IMR-90 (cell line): ENCODE measurements at regions not wholly inside any gene's neighbourhood (a gene's known extent, or its start where the extent isn't known, plus 50 kb on each side); places are given as distances from the start of the nearest gene placed in this dataset.

Source experiments
- ATAC-seq: fragments of 200-7000 bp; cut with Tn5 transposase; 2 replicates; pipeline ENCODE4 v1.9.1; 2020; ENCODE audit warnings: low read depth, mild to moderate bottlenecking, moderate library complexity
- BruUV-seq: library from RNA; stranded (reverse); fragments of 400-500 nt; replicated peaks from 2 replicates; lab custom pipeline; 2021; lab: Mats Ljungman, UMichigan
- CTCF ChIA-PET: fragments of 300-600 bp; formaldehyde crosslinking; extraction: SDS; loops from one replicate; lab custom pipeline; 2021; ENCODE audit warnings: antibody characterized with exemption; lab: Yijun Ruan, JAX
- POLR2A ChIA-PET: fragments of 300-600 bp; sonication (Branson Sonifier 250); formaldehyde crosslinking; loops from one replicate; lab custom pipeline; 2022; ENCODE audit warnings: antibody characterized with exemption; ENCODE audit not compliant: unreplicated experiment; lab: Charles Lee
- DNase-seq: peaks from one replicate; pipeline ENCODE4 v3.0.0; 2013
- H2AFZ ChIP-seq: replicated peaks from 2 replicates; pipeline ENCODE3; 2013; ENCODE audit warnings: low read length, mild to moderate bottlenecking; ENCODE audit not compliant: poor library complexity
- H2AK5ac ChIP-seq: 2 replicates; pipeline ENCODE4 v1.6.1; 2013; ENCODE audit warnings: low read depth, low read length, inconsistent platforms
- H2AK9ac ChIP-seq: replicated peaks from 2 replicates; pipeline ENCODE3; 2013; ENCODE audit warnings: mild to moderate bottlenecking, low read depth, low read length, moderate library complexity; ENCODE audit not compliant: poor library complexity
- H2BK120ac ChIP-seq: 2 replicates; pipeline ENCODE4 v1.6.1; 2013; ENCODE audit warnings: low read depth, low read length, inconsistent platforms
- H2BK15ac ChIP-seq: 3 replicates; pipeline ENCODE4 v1.6.1; 2013; ENCODE audit warnings: low read depth, low read length, inconsistent platforms
- H2BK20ac ChIP-seq: 2 replicates; pipeline ENCODE4 v1.6.1; 2013; ENCODE audit warnings: low read depth, mild to moderate bottlenecking, inconsistent platforms, low read length, moderate library complexity
- H2BK5ac ChIP-seq: 2 replicates; pipeline ENCODE4 v1.6.1; 2013; ENCODE audit warnings: mild to moderate bottlenecking, low read depth, low read length, inconsistent platforms; ENCODE audit not compliant: poor library complexity, severe bottlenecking
- H3K14ac ChIP-seq: replicated peaks from 2 replicates; pipeline ENCODE4 v1.6.1; 2013; ENCODE audit warnings: low read depth, low read length, inconsistent platforms
- H3K18ac ChIP-seq: 2 replicates; pipeline ENCODE4 v1.6.1; 2013; ENCODE audit warnings: low read depth, low read length, control low read depth
- H3K23ac ChIP-seq: 2 replicates; pipeline ENCODE4 v1.6.1; 2013; ENCODE audit warnings: low read depth, low read length, inconsistent platforms
- H3K27ac ChIP-seq: 2 replicates; pipeline ENCODE4 v1.5.1; 2013; ENCODE audit warnings: mild to moderate bottlenecking, control low read depth, low read length; ENCODE audit not compliant: insufficient read depth
- H3K27me3 ChIP-seq: 2 replicates; pipeline ENCODE4 v1.6.1; 2013; ENCODE audit warnings: low read length; ENCODE audit not compliant: control insufficient read depth, insufficient read depth
- H3K36me3 ChIP-seq: 2 replicates; pipeline ENCODE4 v1.6.1; 2013; ENCODE audit warnings: low read length, mixed read lengths; ENCODE audit not compliant: control insufficient read depth, insufficient read depth
- H3K4ac ChIP-seq: 2 replicates; pipeline ENCODE4 v1.6.1; 2013; ENCODE audit warnings: low read depth, low read length, inconsistent platforms
- H3K4me1 ChIP-seq: 2 replicates; pipeline ENCODE4 v1.6.1; 2013; ENCODE audit warnings: low read length, mixed read lengths; ENCODE audit not compliant: control insufficient read depth, insufficient read depth
- H3K4me2 ChIP-seq: 2 replicates; pipeline ENCODE4 v1.6.1; 2013; ENCODE audit warnings: low read depth, mild to moderate bottlenecking, control low read depth, low read length, moderate library complexity
- H3K4me3 ChIP-seq: 2 replicates; pipeline ENCODE4 v1.5.1; 2013; ENCODE audit warnings: low read depth, mild to moderate bottlenecking, control low read depth, low read length, moderate library complexity; ENCODE audit not compliant: insufficient read depth
- H3K56ac ChIP-seq: 2 replicates; pipeline ENCODE4 v1.6.1; 2013; ENCODE audit warnings: low read length, inconsistent platforms; ENCODE audit not compliant: insufficient read depth; ENCODE audit errors: extremely low read depth
- H3K79me1 ChIP-seq, 2 experiments: 2 replicates each; pipeline ENCODE4 v1.6.1; 2013; ENCODE audit warnings: low read length in 2 of 2, inconsistent platforms in 1 of 2, low read depth in 1 of 2
- H3K9ac ChIP-seq: 2 replicates; pipeline ENCODE4 v1.6.1; 2013; ENCODE audit warnings: low read depth, low read length, control low read depth
- H3K9me1 ChIP-seq: 2 replicates; pipeline ENCODE4 v1.6.1; 2013; ENCODE audit warnings: low read length, inconsistent platforms; ENCODE audit not compliant: insufficient read depth
- H3K9me3 ChIP-seq: 2 replicates; pipeline ENCODE4 v1.6.1; 2013; ENCODE audit warnings: low read length; ENCODE audit not compliant: control insufficient read depth, insufficient read depth
- H4K20me1 ChIP-seq: 2 replicates; pipeline ENCODE4 v1.6.1; 2013; ENCODE audit warnings: low read length, inconsistent platforms; ENCODE audit not compliant: insufficient read depth
- H4K5ac ChIP-seq: 2 replicates; pipeline ENCODE4 v1.6.1; 2013; ENCODE audit warnings: mild to moderate bottlenecking, low read depth, low read length, control low read depth
- H4K8ac ChIP-seq, 2 experiments: 2 replicates each; pipeline ENCODE4 v1.6.1; 2013; ENCODE audit warnings: low read depth in 2 of 2, low read length in 2 of 2, control low read depth in 1 of 2, inconsistent platforms in 1 of 2
- H4K91ac ChIP-seq: 2 replicates; pipeline ENCODE4 v1.6.1; 2013; ENCODE audit warnings: low read depth, low read length, inconsistent platforms; ENCODE audit not compliant: insufficient read depth
- BHLHE40 ChIP-seq: fragments of 150-350 bp; IDR thresholded peaks from 2 replicates; pipeline ENCODE4 v1.6.1; 2016; ENCODE audit warnings: mild to moderate bottlenecking, low read depth, low read length
- CEBPB ChIP-seq: IDR thresholded peaks from 2 replicates; pipeline ENCODE4 v1.6.1; 2012; ENCODE audit warnings: low read depth, low read length, improper control_type of control experiment
- CHD1 ChIP-seq: IDR thresholded peaks from 2 replicates; pipeline ENCODE4 v1.6.1; 2012; ENCODE audit warnings: low read depth, low read length, improper control_type of control experiment
- CTCF ChIP-seq: conservative IDR thresholded peaks from 2 replicates; pipeline ENCODE4 v1.5.1; 2012; ENCODE audit warnings: mild to moderate bottlenecking, low read depth, low read length, improper control_type of control experiment
- FOS ChIP-seq: fragments of 150-350 bp; IDR thresholded peaks from 2 replicates; pipeline ENCODE4 v1.6.1; 2016; ENCODE audit warnings: low read depth, low read length
- MAFK ChIP-seq: IDR thresholded peaks from 2 replicates; pipeline ENCODE4 v1.6.1; 2012; ENCODE audit warnings: low read depth, low read length, improper control_type of control experiment
- MAZ ChIP-seq: IDR thresholded peaks from 2 replicates; pipeline ENCODE4 v1.6.1; 2012; ENCODE audit warnings: low read depth, mild to moderate bottlenecking, low read length, improper control_type of control experiment, moderate library complexity, borderline replicate concordance
- MXI1 ChIP-seq: IDR thresholded peaks from 2 replicates; pipeline ENCODE4 v1.6.1; 2012; ENCODE audit warnings: low read depth, mild to moderate bottlenecking, low read length, moderate library complexity, borderline replicate concordance
- NFE2L2 ChIP-seq: fragments of 150-350 bp; IDR thresholded peaks from 2 replicates; pipeline ENCODE4 v1.6.1; 2016; ENCODE audit warnings: low read depth, mild to moderate bottlenecking, low read length
- POLR2A ChIP-seq: IDR thresholded peaks from 2 replicates; pipeline ENCODE4 v1.6.1; 2012; ENCODE audit warnings: mild to moderate bottlenecking, low read depth, low read length
- RAD21 ChIP-seq: IDR thresholded peaks from 2 replicates; pipeline ENCODE4 v1.6.1; 2012; ENCODE audit warnings: low read length, improper control_type of control experiment
- RCOR1 ChIP-seq: IDR thresholded peaks from 2 replicates; pipeline ENCODE4 v1.6.1; 2012; ENCODE audit warnings: mild to moderate bottlenecking, low read length, improper control_type of control experiment; ENCODE audit not compliant: insufficient replicate concordance
- RFX5 ChIP-seq: IDR thresholded peaks from 2 replicates; pipeline ENCODE4 v1.8.0; 2012; ENCODE audit warnings: low read depth, mild to moderate bottlenecking, low read length, moderate library complexity
- SMC3 ChIP-seq: fragments of 150-350 bp; IDR thresholded peaks from 2 replicates; pipeline ENCODE4 v1.6.1; 2016; ENCODE audit warnings: low read depth, mild to moderate bottlenecking, antibody characterized with exemption, low read length, moderate library complexity
- WGBS, 2 experiments: methylation state at CpG; one replicate each; pipeline versions ENCODE4 v1.1.5 to v1.1.7; 2013; ENCODE audit warnings: missing lambda C conversion rate in 2 of 2; ENCODE audit not compliant: insufficient read length in 1 of 2; ENCODE audit errors: extremely low coverage in 2 of 2; 5-methylcytosine and 5-hydroxymethylcytosine counted together
- dilution Hi-C: fragments of 300-500 bp; cut with HindIII; formaldehyde crosslinking; loops from one replicate; pipeline ENCODE4 v1.14.3; 2018; ENCODE audit warnings: low sequenced_read_pairs; ENCODE audit not compliant: unreplicated experiment
- in situ Hi-C: fragments of 300-500 bp; cut with MboI; formaldehyde crosslinking; loops from 3 replicates; pipeline ENCODE4 v1.14.3; 2019; ENCODE audit warnings: low sequenced_read_pairs, inconsistent platforms, mixed read lengths
- intact Hi-C: fragments of 100-400 bp; cut with micrococcal nuclease; formaldehyde crosslinking; loops from 2 replicates; pipeline ENCODE4 v1.10.0; 2022
- TF ChIP-seq, protein P1 (sequence below): fragments of 150-350 bp; IDR thresholded peaks from 2 replicates; pipeline ENCODE4 v1.6.1; 2017; ENCODE audit warnings: mild to moderate bottlenecking, antibody characterized with exemption, low read length, low read depth
- TF ChIP-seq, protein P2 (sequence below): fragments of 150-350 bp; IDR thresholded peaks from 2 replicates; pipeline ENCODE4 v1.6.1; 2016; ENCODE audit warnings: low read depth, mild to moderate bottlenecking, low read length, moderate library complexity, borderline replicate concordance

GRCh38 chr6:88361754-88362153 lies 195.6 kb upstream of the CNR1 start:
- H3K4ac ChIP-seq: no peak overlapping the region
- intact Hi-C loops: no loop called here
- H3K9ac ChIP-seq: no peak overlapping the region
- POLR2A ChIA-PET: no interaction called here
- H3K27me3 ChIP-seq: no peaks in the 10 kb centered on the region
- H3K27ac ChIP-seq: no peak overlapping the region
- no peak overlapping the region for H3K23ac ChIP-seq
- no peaks in the 10 kb centered on the region for H3K36me3 ChIP-seq
- no peak overlapping the region for H3K18ac ChIP-seq
- H2AK9ac ChIP-seq: no peak overlapping the region
- no peak overlapping the region for H3K4me3 ChIP-seq
- CTCF ChIA-PET: no interaction called here
- TF ChIP-seq CTCF: no peak
- TF ChIP-seq BHLHE40: no peak
- TF ChIP-seq, protein P1, sequence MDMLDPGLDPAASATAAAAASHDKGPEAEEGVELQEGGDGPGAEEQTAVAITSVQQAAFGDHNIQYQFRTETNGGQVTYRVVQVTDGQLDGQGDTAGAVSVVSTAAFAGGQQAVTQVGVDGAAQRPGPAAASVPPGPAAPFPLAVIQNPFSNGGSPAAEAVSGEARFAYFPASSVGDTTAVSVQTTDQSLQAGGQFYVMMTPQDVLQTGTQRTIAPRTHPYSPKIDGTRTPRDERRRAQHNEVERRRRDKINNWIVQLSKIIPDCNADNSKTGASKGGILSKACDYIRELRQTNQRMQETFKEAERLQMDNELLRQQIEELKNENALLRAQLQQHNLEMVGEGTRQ: no peak
- TF ChIP-seq CEBPB: no peak
- TF ChIP-seq FOS: no peak
- no peak for TF ChIP-seq RCOR1
- no peak for TF ChIP-seq MAFK
- TF ChIP-seq CHD1: no peak
- no peak for TF ChIP-seq RFX5
- no peak for TF ChIP-seq RAD21
- no peak for TF ChIP-seq MXI1
- no peak for TF ChIP-seq NFE2L2
- no peak for TF ChIP-seq MAZ
- no peak for TF ChIP-seq SMC3
- TF ChIP-seq, protein P2, sequence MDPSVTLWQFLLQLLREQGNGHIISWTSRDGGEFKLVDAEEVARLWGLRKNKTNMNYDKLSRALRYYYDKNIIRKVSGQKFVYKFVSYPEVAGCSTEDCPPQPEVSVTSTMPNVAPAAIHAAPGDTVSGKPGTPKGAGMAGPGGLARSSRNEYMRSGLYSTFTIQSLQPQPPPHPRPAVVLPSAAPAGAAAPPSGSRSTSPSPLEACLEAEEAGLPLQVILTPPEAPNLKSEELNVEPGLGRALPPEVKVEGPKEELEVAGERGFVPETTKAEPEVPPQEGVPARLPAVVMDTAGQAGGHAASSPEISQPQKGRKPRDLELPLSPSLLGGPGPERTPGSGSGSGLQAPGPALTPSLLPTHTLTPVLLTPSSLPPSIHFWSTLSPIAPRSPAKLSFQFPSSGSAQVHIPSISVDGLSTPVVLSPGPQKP: no peak
- TF ChIP-seq POLR2A: no peak
- H3K56ac ChIP-seq: no peak overlapping the region
- H2BK5ac ChIP-seq: no peak overlapping the region
- no peak overlapping the region for H2BK20ac ChIP-seq
- no peak overlapping the region for H3K4me2 ChIP-seq
- H3K14ac ChIP-seq: no peak overlapping the region
- H2BK15ac ChIP-seq: no peak overlapping the region
- no peaks in the 10 kb centered on the region for H3K9me3 ChIP-seq
- H2AK5ac ChIP-seq: no peak overlapping the region
- no CpG with 5 or more reads among the region's 4 CpGs for WGBS, 2 experiments
- H4K5ac ChIP-seq: no peak overlapping the region
- DNase-seq (no peak), ATAC-seq (no peak)
- H2BK120ac ChIP-seq: no peak overlapping the region
- H3K4me1 ChIP-seq: no peaks in the 10 kb centered on the region
- H4K91ac ChIP-seq: no peak overlapping the region
- in situ Hi-C loops: no loop called here
- H3K79me1 ChIP-seq: no peaks in the 10 kb centered on the region
- BruUV-seq: no TSS peak
- H2AFZ ChIP-seq: no peak overlapping the region
- no peaks in the 10 kb centered on the region for H3K9me1 ChIP-seq
- dilution Hi-C loops: no loop called here
- no peaks in the 10 kb centered on the region for H4K20me1 ChIP-seq
- no peak overlapping the region for H4K8ac ChIP-seq
